Astrocyte (in vitro differentiated cells and primary cell): ENCODE measurements at regions not wholly inside any gene's neighbourhood (a gene's known extent, or its start where the extent isn't known, plus 50 kb on each side); places are given as distances from the start of the nearest gene placed in this dataset.

Experiments
- DNase-seq: peaks from one replicate; pipeline ENCODE4 v3.0.0-alpha.2; 2010; ENCODE audit warnings: low read depth
- FAIRE-seq: peaks from 2 replicates; lab custom pipeline; 2011; peaks lifted over from hg19 to GRCh38; lab: Jason Lieb, UNC
- H2AFZ ChIP-seq: 2 replicates; pipeline ENCODE4 v1.6.0; 2012; ENCODE audit warnings: low read depth, low read length, inconsistent platforms
- H3K27ac ChIP-seq: 2 replicates; pipeline ENCODE4 v1.5.1; 2011; ENCODE audit warnings: low read depth, low read length, inconsistent platforms
- H3K27me3 ChIP-seq: 2 replicates; pipeline ENCODE4 v1.6.0; 2011; ENCODE audit warnings: low read length, inconsistent platforms; ENCODE audit not compliant: insufficient read depth
- H3K36me3 ChIP-seq: 2 replicates; pipeline ENCODE4 v1.5.1; 2011; ENCODE audit warnings: low read length, inconsistent platforms; ENCODE audit not compliant: insufficient read depth
- H3K4me1 ChIP-seq: 2 replicates; pipeline ENCODE4 v1.5.1; 2011; ENCODE audit warnings: low read length, inconsistent platforms; ENCODE audit not compliant: insufficient read depth
- H3K4me2 ChIP-seq: 2 replicates; pipeline ENCODE4 v1.6.0; 2012; ENCODE audit warnings: low read length, inconsistent platforms
- H3K4me3 ChIP-seq: 2 replicates; pipeline ENCODE4 v1.5.1; 2011; ENCODE audit warnings: low read depth, mild to moderate bottlenecking, low read length, inconsistent platforms; ENCODE audit not compliant: insufficient read depth
- H3K79me2 ChIP-seq: 2 replicates; pipeline ENCODE4 v1.6.0; 2012; ENCODE audit warnings: mild to moderate bottlenecking, low read length, inconsistent platforms; ENCODE audit not compliant: insufficient read depth
- H3K9ac ChIP-seq: 2 replicates; pipeline ENCODE4 v1.6.0; 2012; ENCODE audit warnings: mild to moderate bottlenecking, low read length, inconsistent platforms
- H3K9me3 ChIP-seq: 2 replicates; pipeline ENCODE4 v1.5.1; 2012; ENCODE audit warnings: low read depth, mild to moderate bottlenecking, low read length, inconsistent platforms; ENCODE audit not compliant: insufficient read depth
- H4K20me1 ChIP-seq: 2 replicates; pipeline ENCODE4 v1.6.0; 2012; ENCODE audit warnings: low read length, inconsistent platforms; ENCODE audit not compliant: insufficient read depth
- H3K27ac Mint-ChIP-seq: one replicate; pipeline ENCODE4 v1.8.0; 2021; ENCODE audit warnings: mild to moderate bottlenecking, mixed read lengths; ENCODE audit not compliant: unreplicated experiment
- H3K27me3 Mint-ChIP-seq: one replicate; pipeline ENCODE4 v1.8.0; 2021; ENCODE audit warnings: low read depth, mixed read lengths; ENCODE audit not compliant: unreplicated experiment
- H3K36me3 Mint-ChIP-seq: one replicate; pipeline ENCODE4 v1.8.0; 2021; ENCODE audit warnings: low read depth, mixed read lengths; ENCODE audit not compliant: unreplicated experiment
- H3K4me1 Mint-ChIP-seq: one replicate; pipeline ENCODE4 v1.8.0; 2021; ENCODE audit warnings: low read depth, mixed read lengths; ENCODE audit not compliant: unreplicated experiment
- H3K4me3 Mint-ChIP-seq: one replicate; pipeline ENCODE4 v1.8.0; 2021; ENCODE audit warnings: mild to moderate bottlenecking, moderate library complexity, mixed read lengths; ENCODE audit not compliant: unreplicated experiment
- H3K9me3 Mint-ChIP-seq: one replicate; pipeline ENCODE4 v1.8.0; 2021; ENCODE audit warnings: mild to moderate bottlenecking, mixed read lengths; ENCODE audit not compliant: unreplicated experiment
- CTCF ChIP-seq: IDR thresholded peaks from 2 replicates; pipeline ENCODE4 v1.5.1; 2011; ENCODE audit warnings: low read depth, mild to moderate bottlenecking, inconsistent platforms, low read length, moderate library complexity; ENCODE audit not compliant: insufficient read depth
- EZH2 ChIP-seq: IDR thresholded peaks from 2 replicates; pipeline ENCODE4 v1.6.1; 2012; ENCODE audit warnings: mild to moderate bottlenecking, low read length, inconsistent platforms; ENCODE audit not compliant: insufficient read depth

- H3K27me3 Mint-ChIP-seq, result no peaks in the 10 kb centered on the region
- no peaks in the 10 kb centered on the region for H3K36me3 Mint-ChIP-seq
- H3K4me2 ChIP-seq, result peak overlapping the region; percentile 2
- H2AFZ ChIP-seq, result no peak overlapping the region
- H3K9me3 Mint-ChIP-seq, result no peaks in the 10 kb centered on the region
- no peaks in the 10 kb centered on the region for H3K79me2 ChIP-seq
- H3K9me3 ChIP-seq, result no peaks in the 10 kb centered on the region
- no peaks in the 10 kb centered on the region for H3K36me3 ChIP-seq
- H3K4me1 Mint-ChIP-seq, result peaks cover 3% of the 10 kb centered on the region
- H3K27ac ChIP-seq, result no peak overlapping the region
- no peaks in the 10 kb centered on the region for H4K20me1 ChIP-seq
- no peaks in the 10 kb centered on the region for H3K4me1 ChIP-seq
- no peak overlapping the region for H3K9ac ChIP-seq
- no peak for FAIRE-seq
- H3K27ac Mint-ChIP-seq, result no peak overlapping the region
- H3K27me3 ChIP-seq, result no peaks in the 10 kb centered on the region
- H3K4me3 Mint-ChIP-seq, result no peak overlapping the region
- DNase-seq, result no peak
- TF ChIP-seq EZH2 (no peak), CTCF (no peak)
- no peak overlapping the region for H3K4me3 ChIP-seq
These were observed 132.4 kb upstream of the PALS2 start for GRCh38 chr7:24440892-24441291.

- no peaks in the 10 kb centered on the region for H3K36me3 Mint-ChIP-seq
- Histone ChIP-seq H3K4me2 (peak overlapping the region; percentile 2), H3K9ac (no peak overlapping the region), H3K27me3 (no peaks in the 10 kb centered on the region), H3K4me3 (no peak overlapping the region), H2AFZ (no peak overlapping the region), H3K36me3 (no peaks in the 10 kb centered on the region), H4K20me1 (no peaks in the 10 kb centered on the region), H3K79me2 (no peaks in the 10 kb centered on the region), H3K9me3 (no peaks in the 10 kb centered on the region), H3K4me1 (no peaks in the 10 kb centered on the region), H3K27ac (no peak overlapping the region)
- H3K4me3 Mint-ChIP-seq, result no peak overlapping the region
- H3K9me3 Mint-ChIP-seq, result no peaks in the 10 kb centered on the region
- no peaks in the 10 kb centered on the region for H3K27me3 Mint-ChIP-seq
- TF ChIP-seq EZH2 (no peak), CTCF (no peak)
- no peak for FAIRE-seq
- no peak overlapping the region for H3K27ac Mint-ChIP-seq
- H3K4me1 Mint-ChIP-seq, result peaks cover 3% of the 10 kb centered on the region
- no peak for DNase-seq
These were observed 131.8 kb upstream of the PALS2 start for GRCh38 chr7:24441314-24442027.

GRCh38 chr7:24442170-24442777 lies 131.0 kb upstream of the PALS2 start:
- DNase-seq (no peak), FAIRE-seq (no peak)
- H3K9ac ChIP-seq, result no peak overlapping the region
- no peaks in the 10 kb centered on the region for H3K4me1 ChIP-seq
- H3K4me1 Mint-ChIP-seq, result peaks cover 3% of the 10 kb centered on the region
- H3K9me3 Mint-ChIP-seq, result no peaks in the 10 kb centered on the region
- H3K79me2 ChIP-seq, result no peaks in the 10 kb centered on the region
- TF ChIP-seq EZH2, result no peak
- no peak for TF ChIP-seq CTCF
- no peaks in the 10 kb centered on the region for H3K27me3 Mint-ChIP-seq
- H3K4me2 ChIP-seq, result no peak overlapping the region
- H4K20me1 ChIP-seq, result no peaks in the 10 kb centered on the region
- H3K36me3 Mint-ChIP-seq, result no peaks in the 10 kb centered on the region
- no peak overlapping the region for H2AFZ ChIP-seq
- no peaks in the 10 kb centered on the region for H3K9me3 ChIP-seq
- H3K27ac Mint-ChIP-seq, result no peak overlapping the region
- no peaks in the 10 kb centered on the region for H3K36me3 ChIP-seq
- no peak overlapping the region for H3K27ac ChIP-seq
- no peak overlapping the region for H3K4me3 Mint-ChIP-seq
- H3K27me3 ChIP-seq, result no peaks in the 10 kb centered on the region
- H3K4me3 ChIP-seq, result no peak overlapping the region
